Renal cortex interstitium (tissue), 11 donors: ENCODE measurements at regions not wholly inside any gene's neighbourhood (a gene's known extent, or its start where the extent isn't known, plus 50 kb on each side); places are given as distances from the start of the nearest gene placed in this dataset.
"Not testable (repeated sequence)": the region's sequence is repeated elsewhere in the genome, so short reads cannot be mapped to it uniquely, and the experiment has no call there.

Experiments
- DNase-seq, 11 donors: peaks; one replicate each; pipeline ENCODE4 v3.0.0-alpha.2; 2013; ENCODE audit warnings: low read depth in 9 of 11, low spot score in 4 of 11; ENCODE audit errors: extremely low read depth in 1 of 11

DNA sequence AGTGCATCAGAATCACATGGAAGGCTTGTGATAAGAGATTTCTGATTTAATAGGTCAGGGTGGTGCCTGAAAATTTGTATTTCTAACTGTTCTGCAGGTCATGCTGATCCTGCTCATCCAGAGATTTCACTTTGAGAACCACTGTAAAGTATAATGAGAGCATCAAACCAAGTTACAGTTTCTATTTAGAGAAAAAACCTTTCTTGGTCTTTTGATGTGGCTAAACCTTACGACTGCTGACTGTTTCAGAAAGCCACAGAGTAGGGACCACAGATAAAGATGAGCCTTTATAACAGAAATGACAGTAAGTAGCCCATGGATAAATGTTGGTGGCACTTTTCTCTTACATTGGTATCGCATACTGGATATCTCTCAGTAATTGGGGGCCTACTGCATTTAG lies 109.4 kb upstream of the FANCL start:
- DNase-seq: no peak

DNA sequence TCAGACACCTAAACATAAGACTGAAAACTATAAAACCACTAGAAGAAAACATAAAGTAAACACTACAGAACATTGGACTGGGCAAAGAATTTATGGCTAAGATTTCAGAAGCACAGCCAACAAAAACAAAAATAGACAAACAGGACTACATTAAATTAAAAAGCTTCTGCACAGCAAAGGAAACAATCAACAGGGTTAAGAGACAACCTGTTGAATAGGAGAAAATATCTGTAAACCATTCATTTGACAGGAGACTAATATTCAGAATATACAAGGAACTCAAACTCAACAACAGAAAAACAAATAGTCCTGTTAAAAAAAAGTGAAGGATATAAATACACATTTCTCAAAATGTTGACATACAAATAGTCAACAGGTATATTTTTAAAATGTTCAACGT lies 106.7 kb upstream of the FANCL start:
- DNase-seq: no peak

DNA sequence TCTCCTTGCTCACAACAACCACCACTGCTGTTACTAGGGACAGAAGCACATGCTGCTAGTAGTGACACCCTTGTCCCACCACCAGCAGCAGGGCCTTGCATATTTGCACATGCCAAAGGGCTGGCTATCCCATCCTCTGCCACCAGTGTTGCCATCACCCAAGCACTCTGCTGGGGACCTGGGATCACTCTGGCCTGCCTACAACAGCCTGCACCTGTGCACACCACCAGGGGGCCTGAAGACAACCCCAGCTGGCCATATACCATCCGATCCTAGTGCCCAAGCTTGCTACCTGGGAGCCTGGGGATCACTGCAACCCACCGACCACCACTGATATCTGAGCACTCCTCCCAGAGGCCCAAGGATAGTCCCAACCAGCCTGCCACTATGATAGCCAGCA lies 99.9 kb upstream of the FANCL start:
- no peak for DNase-seq

DNA sequence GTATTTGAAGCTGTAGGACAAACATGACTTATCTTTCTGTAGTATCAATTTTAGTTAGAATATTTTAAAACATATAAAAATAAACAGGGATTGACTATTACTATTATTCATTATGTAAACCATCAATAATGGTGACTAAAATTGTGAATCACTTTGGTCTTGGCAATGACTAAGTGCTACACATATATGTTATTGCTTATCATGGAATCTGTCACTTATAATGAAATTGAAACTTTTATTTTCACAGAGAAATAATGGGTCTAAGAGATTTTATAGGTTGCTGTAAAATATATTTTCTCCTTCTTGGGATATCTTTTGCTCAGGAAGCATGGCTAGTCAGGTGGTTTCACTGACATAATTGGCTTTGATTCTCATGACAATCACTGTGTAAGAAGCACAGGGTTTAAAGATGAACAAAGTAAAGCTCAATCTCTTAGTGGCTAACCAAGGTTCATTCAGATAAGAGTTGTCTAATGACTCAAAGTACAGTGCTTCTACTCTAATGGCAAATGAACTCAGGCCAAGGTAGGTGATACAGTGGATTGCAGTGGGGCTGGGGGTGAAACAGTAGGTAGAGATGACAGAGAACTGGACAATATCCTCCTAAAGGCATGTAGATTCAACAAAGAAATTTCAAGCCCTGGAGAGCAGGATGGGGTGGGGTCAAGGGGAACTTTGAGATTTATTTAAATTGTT lies 98.6 kb upstream of the FANCL start:
- DNase-seq: no peak

DNA sequence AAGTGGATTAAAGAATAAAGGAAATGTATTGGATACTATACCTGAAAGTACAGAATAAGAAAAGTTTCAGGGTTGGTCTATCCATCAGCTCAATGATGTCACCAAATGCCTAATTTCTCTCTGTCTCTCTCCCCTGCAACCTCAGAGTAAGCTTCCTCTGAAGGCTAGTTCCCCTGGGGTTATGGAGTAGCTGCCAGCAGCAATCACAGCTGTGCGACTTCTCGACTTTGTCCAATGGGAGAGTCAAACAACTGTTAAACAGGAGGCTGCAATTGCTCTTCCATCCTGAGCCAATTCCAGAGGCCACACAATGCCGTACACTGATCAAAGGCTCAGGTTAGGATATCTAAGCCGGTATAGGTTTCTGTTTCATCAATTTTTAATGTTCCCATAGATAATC lies 95.3 kb upstream of the FANCL start:
- no peak for DNase-seq

DNA sequence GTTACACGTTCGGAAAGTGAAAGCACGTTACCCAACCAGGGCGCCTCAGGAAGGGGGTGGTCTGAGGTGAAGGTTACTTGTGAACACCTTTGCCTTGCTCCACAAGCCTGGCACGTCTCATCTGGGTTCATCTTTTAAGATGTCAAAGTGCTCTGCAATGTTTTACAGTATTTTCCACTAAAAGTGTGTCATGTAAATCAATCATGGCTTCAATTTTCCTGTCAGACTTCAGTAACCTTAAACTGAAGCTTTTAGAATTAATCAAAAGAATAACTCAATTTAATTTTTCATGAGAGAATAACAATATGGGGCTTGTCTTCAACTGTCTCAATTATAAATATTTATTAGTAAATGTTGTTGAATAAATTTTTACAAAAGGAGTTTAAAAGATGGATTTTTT lies 93.3 kb upstream of the FANCL start:
- DNase-seq: no peak

DNA sequence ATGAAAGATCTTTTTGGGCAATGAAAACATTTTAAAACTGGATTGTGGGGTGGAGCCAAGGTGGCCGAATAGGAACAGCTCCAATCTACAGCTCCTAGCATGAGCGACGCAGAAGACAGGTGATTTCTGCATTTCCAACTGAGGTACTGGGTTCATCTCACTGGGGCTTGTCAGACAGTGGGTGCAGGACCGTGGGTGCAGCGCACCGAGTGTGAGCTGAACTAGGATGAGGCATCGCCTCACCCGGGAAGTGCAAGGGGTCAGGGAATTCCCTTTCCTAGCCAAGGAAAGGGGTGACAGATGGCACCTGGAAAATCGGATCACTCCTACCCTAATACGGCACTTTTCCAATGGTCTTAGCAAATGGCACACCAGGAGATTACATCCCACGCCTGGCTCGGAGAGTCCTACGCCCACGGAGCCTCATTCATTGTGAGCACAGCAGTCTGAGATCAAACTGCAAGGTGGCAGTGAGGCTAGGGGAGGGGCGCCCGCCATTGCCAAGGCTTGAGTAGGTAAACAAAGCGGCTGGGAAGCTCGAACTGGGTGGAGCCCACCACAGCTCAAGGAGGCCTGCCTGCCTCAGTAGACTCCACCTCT lies 84.3 kb upstream of the FANCL start:
- DNase-seq: not testable (repeated sequence)

DNA sequence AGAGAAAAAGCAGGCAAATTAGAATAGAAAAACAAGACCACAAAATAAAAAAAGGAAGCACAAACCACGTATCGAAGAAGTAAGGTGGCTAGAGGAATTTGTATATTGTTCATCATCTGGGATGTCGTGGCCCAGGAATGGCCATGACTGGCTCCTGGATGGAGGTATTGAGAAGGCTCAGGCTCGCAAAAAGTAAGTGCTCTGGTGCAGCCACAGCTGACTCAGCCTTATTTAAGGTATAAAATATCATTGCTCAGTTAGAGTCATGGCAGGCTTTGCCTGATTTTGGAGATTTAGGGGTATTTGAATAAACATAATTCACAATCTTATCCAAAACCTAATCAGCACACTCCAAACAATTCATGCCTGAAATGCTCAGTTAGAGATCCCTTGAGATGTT lies 78.4 kb upstream of the FANCL start:
- DNase-seq: no peak

DNA sequence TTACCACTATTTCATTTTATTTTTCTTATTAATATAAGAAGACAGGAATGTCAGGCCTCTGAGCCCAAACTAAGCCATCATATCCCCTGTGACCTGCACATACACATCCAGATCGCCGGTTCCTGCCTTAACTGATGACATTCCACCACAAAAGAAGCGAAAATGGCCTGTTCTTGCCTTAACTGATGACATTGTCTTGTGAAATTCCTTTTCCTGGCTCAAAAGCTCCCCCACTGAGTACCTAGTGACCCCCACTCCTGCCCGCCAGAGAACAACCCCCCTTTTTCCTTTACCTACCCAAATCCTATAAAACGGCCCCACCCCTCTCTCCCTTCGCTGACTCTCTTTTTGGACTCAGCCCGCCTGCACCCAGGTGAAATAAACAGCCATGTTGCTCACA lies 77.8 kb upstream of the FANCL start:
- not testable (repeated sequence) for DNase-seq

DNA sequence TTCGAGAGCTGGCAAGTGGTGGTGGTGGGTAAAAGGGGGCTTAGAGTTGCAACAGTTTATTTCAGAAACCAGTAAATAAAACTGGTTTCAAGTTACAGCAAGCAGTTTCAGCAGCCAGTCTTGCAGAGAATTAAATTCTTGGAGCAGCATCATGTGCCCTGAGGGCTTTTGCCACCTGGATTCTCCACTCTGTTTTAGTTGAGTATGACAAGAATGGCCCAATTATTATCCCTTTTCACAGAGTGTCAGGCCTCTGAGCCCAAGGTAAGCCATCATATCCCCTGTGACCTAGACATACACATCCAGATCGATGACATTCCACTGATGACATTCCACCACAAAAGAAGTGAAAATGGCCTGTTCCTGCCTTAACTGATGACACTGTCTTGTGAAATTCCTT lies 72.8 kb upstream of the FANCL start:
- no peak for DNase-seq

DNA sequence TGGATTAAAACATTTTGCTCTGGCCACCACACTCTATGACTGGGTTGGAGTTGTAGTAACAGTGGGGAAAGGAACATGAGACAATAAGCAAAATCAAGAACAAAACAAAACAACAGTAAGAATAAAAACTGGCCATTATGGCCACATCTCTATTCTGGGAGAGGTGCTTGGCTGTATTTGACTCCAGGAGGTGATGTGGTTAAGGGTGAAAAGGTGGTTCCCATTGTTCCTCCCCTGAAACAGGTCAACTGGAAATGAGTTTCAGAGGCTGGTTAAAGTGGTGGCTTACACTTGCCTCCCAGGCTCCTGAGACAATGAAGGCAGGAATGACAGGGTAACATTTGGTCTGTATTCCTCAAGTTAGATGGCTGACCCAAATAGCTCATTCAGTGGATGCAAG lies 67.3 kb upstream of the FANCL start:
- no peak for DNase-seq

DNA sequence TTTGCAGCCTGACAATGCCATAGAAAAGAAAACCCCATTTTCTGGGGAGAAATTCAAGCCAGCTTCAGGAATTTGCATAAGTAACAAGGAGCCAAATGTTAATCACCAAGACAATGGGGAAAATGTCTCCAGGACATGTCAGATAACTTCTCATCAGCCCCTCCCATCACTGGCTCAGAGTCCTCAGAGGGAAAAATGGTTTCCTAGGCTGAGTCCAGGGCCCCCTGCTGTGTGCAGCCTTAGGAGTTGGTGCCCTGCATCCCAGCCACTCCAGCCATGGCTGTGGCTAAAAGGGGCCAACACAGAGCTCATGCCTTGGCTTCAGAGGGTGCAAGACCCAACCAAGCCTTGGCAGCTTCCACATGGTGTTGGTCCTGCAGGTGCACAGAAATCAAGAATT lies 63.7 kb upstream of the FANCL start:
- DNase-seq: no peak

DNA sequence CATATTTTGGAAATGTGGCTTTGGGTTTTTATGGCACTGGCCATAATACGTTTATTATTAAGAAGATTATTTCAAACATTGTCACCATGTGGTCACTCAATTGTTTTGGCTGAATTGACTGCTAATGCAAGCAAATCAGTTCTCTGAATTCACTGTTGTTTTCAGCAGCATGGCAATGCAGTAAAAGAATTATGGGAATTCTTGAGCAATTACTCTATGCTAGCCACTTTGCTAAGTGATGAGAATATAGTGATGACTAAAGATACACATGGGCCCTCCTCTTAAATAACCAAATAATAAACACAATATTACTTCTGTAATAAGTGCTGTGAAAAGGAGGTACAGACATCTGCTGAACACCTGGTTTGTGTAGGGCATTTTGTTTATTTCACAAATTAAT lies 58.0 kb upstream of the FANCL start:
- no peak for DNase-seq

DNA sequence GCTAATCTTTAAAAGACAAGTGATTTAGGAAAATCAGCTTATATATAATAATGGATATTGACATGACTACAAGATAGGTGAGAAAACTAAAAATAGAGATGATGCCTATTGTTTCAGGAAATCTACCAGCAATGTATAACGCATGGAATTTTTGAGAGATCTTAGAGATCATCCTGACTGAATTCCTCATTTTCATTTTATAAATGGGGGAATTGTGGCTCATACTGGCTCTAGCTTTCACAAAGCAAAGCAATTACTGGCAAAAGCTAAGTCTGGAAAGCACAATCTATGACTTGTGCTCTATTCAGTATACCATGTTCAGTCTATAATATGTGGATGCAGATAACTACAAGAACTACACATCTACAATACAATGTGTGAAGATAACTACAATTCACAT lies 51.9 kb upstream of the FANCL start:
- DNase-seq: no peak

DNA sequence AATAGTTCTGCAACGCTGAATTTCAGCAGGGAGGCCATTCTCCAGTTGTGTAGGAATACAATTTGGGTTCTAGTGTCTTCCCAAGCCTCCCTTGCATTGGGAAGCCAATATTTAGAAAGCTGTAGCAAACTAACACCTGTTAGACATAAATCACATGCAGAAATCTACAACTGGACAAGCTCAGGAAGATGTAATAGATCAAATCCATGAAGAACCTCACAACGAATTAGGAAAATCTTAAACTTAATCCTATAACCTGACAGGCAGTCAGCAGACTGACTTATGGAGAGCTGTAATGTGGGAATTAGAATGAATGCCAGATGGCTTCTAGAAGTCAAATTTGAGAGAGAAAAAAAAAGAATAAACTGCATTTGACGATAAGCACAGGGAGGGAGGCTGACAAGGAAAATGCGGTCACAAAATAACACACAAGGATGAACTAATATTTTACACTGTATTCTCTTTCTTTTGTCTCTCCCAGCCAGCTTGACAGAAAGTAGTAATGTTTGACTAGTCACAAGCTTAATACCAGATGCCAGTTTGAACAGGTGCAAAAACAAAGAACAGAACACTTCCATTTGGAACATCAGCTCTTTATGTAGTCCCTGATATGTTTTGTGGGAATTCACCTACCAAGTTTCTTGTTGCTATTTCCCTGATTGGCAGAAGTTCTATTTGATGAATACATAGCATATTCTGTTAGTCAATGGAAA lies 50.8 kb upstream of the FANCL start:
- DNase-seq: no peak
